ENCODE measurements at regions not wholly inside any gene's neighbourhood (a gene's known extent, or its start where the extent isn't known, plus 50 kb on each side); places are given as distances from the start of the nearest gene placed in this dataset.

- TF ChIP-seq EZH2 (IDR thresholded peaks at IDR 0.05; ENCODE audit: insufficient read depth, low read length) (no peak), CTCF (IDR thresholded peaks at IDR 0.05; ENCODE audit: insufficient read depth, low read depth, low read length) (no peak)
Observed at GRCh38 chr5:159797261-159797970, 118.9 kb upstream of the ADRA1B start.
